Glomerular visceral epithelial cell (primary cell): ENCODE measurements at regions not wholly inside any gene's neighbourhood (a gene's known extent, or its start where the extent isn't known, plus 50 kb on each side); places are given as distances from the start of the nearest gene placed in this dataset.

Experiments
- DNase-seq: peaks from one replicate; pipeline ENCODE4 v3.0.0-alpha.2; 2016; ENCODE audit errors: extremely low spot score

DNA sequence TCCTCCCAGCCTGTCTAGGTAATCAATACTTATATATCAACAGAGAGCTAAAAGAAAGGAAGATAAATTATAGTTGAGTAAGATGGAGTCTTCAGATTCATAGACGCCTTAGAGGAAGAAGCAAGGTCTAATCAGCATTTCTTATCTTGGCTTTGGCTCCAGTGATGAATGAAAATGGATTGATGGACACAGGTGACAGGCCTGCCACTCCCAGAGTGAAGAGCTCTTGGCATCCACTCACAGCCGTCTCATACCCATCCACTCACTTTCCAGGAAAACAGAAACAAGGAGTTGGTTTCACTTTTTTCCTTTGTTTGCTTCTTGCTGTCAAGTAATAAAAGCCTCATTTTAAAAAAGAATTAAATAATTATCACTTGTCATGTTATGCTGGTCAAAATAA lies 168.2 kb downstream of the MFSD1 start:
- no peak for DNase-seq

DNA sequence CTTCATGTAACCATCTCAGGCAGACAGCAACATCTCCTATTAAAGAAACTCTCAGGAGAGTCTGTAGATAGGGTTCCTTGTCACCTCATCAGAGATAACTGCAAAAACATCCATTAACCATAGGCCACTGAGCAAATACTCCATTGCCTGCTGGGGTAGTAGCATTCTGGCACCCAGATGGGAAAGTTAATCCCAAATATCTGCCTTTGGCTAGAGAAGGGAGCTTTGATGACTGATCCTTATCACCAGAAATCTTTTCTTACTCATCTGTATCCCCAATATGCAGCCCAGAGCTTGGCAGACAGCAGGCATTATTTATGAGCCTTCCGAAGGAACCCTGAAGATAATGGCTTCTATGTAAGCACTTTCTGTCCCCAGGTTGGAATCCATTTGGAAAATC lies 173.1 kb downstream of the MFSD1 start:
- DNase-seq: no peak

DNA sequence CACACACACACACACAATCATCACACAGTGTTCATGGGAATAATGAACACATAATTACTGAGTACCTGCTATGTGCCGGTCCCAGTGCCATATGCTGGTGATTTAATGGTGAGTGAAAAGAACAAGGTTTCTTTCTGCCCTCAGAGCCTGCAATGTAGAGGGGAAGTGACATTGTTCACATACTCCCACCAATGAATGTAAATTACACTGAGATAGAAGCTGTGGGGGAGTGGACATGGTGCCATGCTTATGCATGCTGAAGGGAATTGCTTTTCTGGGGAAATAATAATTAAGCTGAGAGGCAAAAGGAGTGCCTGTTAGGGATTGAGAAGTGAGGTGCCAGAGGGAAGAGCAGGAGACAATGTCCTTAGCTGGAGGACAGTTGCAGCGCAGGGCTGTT lies 175.1 kb downstream of the MFSD1 start:
- DNase-seq: no peak

DNA sequence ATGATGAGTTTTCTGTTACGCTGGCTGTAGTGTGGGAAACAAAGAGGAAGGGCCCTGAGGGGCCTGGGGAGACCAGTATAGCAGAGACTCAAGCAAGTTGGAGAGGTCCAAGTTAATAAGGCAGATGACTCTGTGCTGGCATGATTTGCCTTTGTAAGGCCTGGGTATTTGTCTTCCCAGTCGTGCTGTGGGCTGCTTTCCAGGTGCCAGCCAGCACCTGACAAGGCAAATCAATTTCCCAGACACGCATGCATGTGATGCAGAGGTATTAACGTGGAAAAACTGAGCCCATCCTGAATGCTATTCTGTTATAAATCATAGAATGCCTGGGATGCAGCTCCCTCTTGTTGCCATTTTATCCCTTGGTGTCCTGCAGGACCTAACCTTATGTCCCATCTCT lies 175.6 kb downstream of the MFSD1 start:
- no peak for DNase-seq

DNA sequence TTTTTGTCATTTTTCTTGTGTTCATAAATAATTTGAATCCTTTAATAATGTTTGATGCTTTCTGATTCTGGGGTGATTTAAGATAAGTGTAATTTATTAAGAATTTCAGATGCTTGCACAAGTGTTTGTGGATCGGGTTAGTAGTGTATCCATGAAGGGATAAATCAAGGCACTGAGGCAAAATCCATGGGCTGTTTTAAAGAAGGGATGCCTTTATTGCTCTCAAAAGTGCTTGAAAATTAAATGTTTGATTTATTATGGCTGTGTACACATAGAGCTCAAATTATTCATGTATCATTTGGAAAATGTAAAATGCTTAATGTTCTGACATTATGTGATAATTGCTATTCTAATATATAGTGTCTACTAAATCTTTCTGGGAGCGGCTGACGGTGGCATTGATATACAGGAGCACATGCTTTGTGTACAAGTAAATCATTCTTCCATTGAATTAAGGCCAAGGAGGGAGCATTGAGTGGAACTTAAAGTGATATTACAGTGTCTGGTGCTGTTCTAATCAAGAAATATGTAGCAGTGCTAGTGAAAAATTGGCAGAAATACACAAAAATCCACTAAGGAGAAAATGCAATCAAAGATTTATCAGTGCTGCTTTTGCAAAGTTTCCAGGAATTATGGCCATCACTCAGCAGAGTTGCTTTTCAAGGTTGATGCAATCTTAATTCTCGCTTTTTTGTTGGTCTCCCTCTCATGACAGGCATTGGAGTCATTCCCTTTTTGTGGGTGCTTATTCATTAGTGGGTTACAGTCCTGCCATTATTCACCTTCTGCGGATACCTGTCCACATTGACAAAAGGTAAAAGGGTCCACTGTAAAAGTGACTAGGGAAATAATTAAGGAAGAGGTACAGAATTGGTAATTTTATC lies 181.6 kb downstream of the MFSD1 start:
- DNase-seq: no peak

DNA sequence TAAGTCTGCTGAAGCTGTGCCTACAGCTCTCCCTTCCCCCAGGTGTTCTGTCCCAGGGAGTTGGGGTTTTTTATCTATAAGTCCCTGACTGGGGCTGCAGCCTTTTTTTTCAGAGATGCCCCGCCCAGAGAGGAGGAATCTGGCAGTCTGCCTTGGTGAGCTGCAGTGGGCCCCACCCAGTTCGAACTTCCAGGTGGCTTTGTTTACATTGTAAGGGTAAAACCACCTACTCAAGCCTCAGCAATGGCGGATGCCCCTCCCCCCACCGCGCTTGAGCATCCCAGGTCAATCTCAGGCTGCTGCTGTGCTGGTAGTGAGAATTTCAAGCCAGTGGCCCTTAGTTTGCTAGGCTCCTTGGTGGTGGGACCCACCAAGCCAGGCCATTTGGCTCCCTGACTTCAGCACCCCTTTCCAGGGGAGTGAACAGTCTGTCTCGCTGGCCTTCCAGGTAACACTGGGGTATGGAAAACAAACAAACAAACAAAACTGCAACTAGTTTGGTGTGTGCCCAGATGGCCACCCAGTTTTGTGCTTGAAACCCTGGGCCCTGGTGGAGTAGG lies 189.4 kb downstream of the MFSD1 start:
- DNase-seq: no peak

DNA sequence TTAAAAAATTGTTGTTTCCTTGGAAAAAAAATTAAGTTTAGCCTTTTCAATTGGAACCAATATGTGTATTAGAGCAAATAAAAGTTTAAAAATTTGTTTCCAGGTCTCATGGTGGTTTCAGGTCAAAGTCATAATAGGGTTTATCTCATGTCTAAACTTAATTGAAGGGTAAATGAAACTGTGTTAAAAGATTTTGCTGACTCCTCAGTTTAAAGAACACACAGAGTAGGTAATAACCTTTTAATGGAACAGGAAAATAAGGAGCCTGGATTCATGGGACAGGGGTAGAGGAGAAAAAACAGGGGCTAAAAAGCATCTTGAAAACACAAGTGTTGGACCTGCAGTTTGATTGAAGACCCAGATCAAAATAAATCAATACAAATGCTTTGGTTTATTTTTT lies 190.6 kb downstream of the MFSD1 start:
- no peak for DNase-seq

DNA sequence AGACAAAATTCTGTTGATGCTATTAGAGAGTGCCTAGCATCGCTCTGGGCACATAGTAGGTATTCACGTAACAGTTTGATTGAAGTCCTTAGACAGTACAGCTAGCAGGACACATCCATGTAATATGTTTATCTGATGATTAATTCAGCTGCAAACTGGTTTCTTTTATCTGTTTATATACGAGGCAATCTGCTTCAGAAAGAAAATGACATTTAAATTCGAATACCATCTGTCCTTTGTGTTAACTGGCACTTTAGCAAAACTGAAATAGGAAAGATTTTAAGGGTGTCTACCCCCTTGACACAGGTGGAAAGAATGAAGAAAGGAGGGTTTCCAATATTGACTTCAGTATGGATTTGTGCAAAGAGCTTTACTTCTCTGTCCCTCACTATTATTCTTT lies 192.5 kb downstream of the MFSD1 start:
- no peak for DNase-seq

DNA sequence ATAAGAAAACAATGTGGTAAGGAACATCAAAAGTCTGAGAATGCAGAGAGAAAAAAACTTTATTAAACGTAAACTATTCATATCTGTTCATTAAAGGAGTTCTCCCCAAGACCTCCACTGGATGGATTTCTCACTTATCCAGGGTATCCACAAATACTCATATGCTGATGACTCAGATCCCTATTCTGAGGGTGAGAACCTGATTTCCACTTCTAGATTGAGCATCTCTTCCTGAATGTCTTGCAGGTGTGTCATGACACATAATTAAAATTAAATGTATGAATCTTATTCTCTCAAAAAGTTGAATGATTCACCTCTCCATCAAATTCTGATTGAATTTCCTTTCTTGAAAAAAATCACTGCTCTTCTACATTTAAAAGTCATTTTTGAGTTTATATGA lies 199.9 kb downstream of the MFSD1 start:
- no peak for DNase-seq

DNA sequence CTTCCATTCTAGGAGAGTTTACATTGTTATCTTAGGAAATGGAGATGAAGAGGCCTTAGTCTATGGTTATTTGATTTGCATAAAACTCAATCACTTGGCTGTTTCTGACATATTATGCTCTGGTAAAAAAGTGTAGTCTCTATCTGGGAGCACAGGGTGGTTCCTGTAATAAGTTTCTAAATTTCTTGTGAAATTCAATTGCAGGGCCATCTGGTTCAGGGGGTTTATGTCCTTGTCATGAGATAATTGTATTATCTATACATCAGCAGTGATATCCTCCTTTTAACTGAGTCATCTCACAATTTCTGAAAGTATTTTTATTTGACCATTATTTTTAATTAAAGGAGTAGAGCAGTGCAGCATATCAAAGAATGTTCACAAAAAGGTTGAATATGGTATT lies 203.3 kb downstream of the MFSD1 start:
- DNase-seq: no peak

DNA sequence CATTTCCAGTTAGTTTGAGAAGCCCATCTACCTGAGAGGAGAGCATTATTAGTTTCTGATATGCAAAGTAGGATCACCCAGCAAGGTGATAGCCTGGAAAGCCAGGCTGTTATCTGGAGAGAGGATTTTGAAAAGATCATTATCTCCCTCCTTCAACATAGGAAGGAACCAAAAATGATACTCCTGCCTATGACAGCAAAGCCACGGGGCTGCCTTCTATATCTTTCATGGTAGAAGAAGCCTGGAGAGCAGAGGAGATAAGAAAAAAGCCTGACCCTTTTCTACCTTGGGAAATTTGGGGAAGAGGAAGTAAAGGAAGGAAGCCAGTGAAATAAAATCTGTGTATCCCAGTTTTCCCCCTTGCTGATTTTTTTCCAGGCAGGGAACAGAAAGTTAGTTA lies 205.5 kb downstream of the MFSD1 start:
- DNase-seq: no peak

DNA sequence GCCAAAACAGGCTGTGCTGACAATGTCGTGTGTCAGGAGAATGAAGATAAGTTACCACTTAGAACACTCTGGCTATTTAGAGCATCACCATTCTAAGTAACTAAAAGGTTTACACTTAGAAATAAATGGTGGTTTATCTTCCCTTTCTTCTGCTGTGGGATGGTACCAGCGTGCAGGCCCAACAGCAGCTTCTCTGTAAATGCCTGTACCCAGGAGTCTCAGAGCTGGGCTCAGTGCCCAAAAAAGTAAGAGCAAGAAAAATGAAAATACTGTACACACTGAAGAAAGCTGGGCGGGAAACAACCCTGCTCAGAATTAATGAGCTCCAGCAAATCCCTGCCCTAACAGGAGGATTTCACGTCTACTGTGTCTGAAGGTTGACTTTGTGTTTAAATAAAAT lies 206.5 kb downstream of the MFSD1 start:
- no peak for DNase-seq

DNA sequence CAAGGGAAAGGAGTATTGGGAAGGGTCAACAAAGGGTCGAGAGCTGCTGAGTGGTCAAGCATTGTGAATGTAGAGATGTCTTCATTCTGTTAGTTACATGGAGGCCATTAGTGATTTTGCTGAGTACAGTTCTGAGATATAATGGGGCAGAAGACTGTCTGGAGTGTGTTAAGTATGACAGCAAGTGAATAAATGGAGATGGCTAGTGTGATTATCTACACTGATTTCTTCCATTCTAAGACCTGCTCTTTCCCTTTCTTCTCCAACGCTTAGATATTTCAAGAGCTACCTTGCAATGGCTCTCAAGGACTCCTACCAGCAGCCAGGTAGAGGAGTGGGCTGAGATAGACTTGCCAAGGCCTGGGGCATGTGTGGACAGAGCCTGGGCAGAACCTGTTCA lies 216.5 kb downstream of the MFSD1 start:
- no peak for DNase-seq

DNA sequence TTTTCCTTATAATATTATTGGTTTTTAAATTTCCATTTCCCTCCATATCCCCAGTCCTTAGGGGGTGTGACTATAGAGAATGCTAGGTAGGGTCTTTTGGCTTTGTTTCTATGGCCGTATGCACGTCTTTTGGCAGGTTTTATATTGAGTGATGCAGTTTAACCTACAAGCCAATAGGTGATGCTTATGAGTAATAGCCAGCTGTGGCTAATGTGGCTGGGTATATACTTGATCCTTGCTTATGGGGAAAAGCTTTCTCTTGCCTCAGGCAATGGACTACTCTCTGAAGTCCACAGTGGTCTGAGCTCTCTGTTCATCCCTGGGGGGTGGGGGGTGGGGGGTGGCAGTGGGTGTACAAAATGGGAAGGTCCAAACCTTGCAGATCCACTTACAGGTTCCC lies 223.9 kb downstream of the MFSD1 start:
- no peak for DNase-seq

DNA sequence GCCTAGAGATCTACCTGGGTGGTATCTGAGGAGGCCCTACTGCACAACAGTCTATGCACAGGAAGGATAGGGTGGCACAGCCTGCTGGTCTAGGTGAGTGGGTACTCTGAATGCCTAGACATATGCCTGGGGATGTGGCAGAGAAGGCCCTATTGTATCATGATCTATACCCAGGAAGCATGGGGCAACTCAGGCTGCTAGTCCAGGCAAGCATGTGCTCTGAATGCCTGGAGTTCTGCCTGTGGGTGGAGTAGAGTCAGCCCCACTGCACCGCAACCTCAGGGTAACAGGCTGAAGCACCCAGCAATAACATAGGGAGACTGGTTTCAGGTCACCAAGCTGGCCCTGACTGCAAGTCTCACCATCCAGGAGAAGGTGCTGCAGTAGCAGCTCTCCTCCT lies 224.7 kb downstream of the MFSD1 start:
- DNase-seq: no peak

DNA sequence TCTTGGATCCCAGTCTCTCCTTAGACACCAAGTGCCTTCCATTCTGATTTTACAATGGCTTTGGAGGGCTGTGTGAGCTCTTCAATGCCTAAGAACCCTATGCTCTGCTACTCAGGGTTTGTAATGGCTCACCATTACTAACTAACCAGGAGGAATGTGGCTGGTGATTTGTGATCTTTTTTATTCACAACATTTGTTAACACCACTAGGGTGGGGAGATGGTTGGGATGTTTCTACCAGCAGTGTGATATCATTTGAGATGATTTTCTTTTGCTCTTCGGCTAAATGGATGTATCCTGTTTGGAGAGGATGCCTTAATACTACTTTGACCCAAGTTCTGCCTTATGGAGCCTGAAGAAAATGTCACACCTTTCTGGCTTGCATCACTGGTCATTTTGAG lies 226.9 kb downstream of the MFSD1 start:
- no peak for DNase-seq

DNA sequence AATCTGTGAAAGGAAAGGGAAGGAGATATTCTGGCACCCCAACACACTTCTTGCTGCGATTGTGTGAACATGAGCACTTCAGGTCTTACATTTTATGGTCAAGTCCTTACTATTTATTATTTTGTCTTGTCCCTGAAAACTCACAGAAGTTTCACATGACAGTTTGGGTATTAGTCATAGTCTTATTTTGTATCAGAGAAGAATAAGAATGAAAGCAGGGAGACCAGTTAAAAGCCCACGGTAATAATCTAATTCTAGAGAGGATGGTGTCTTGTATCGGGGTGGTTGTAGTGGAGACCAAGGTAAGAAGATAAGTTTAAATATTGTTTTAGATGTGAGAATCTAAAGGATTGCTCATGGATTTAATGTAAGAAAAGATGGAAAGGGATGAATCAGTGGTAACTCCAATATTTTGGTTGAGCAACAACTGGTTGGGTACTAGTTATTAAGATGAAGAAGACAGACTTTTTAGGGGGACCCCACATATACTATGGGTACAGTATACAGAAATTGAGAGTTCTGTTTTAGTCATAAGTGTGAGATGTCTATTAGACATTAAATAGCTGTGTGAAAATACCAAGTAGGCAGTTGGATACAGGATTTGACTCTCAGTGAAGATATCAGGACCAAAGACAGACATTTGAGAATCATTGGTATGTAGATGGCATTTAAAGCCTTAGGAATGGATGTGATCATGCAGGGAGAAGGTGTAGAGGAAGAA lies 227.6 kb downstream of the MFSD1 start:
- DNase-seq: no peak

DNA sequence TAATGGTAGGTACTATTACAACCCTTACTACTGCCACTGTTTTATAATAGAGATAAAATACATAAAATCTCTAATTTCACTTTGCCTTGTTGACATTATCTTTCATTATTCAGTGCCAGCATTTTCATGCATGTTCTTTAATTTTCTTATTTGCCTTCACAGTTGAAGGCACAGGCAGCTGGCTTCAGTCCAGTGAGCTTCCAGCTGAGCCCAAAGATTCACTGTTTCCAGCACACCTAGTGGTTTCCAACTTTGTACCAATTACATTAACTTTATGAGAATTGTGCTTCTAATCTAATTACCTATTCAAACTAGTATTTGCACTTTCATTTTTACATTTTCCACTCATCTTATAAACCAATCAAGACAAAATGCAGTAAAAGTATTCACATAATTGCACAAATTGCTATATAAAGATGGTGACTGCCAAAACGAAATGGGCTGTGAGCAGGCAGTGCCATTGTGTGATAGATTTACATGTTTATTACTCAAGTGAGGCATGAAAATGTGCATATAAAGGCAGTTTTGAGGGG lies 228.3 kb downstream of the MFSD1 start:
- no peak for DNase-seq

DNA sequence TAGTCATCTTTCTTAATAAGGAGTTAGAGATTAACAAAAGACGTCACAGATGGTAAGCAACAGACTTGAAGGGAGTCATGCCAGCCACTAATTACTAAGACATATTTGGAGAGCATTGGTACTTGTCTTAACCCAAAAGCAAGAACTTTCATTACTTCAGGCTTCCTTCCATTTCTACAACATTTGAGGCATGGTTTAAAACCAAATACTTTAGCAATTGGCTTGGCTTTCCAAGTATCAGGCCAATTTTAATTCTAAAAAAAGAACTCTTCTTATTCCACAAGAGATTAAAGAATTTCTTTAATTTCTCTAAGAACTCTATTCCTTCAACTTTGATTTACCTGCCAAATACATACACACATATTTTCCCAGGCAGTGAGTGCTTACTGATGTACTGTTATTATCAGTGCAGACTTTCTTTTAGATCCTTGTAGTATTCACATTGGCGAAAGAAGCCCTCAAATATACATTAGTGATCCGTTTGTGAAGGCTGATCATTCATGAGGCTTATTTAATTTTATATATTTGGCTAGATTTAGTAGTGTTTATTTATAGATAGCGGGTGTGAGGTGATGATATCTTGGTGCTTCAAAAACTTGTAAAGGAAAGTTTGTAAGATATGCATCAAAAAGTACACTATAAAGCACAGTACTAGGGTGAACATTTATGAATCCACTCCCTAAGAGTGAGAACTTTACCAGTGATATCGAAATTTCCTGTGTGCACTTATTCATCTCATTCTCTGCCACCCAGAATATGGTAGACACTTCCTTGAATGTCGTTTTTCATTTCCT lies 229.2 kb downstream of the MFSD1 start:
- DNase-seq: no peak

DNA sequence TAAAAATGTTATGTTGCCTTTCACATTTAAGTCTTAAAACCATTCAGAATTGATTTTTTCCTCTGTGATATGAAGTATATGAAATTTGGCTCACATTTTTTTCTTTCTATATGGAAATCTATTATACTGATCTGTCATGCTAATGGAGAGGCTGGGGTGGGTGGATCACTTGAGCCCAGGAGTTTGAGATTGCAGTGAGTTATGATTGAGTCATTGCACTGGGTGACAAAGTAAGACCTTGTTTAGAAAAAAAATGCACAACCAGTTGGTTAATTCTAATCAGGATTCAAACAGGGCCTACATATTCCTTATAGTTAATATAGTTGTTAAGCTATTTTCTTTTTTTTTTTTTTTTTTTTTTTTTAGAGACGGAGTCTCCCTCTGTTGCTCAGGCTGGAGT lies 230.5 kb downstream of the MFSD1 start:
- no peak for DNase-seq

DNA sequence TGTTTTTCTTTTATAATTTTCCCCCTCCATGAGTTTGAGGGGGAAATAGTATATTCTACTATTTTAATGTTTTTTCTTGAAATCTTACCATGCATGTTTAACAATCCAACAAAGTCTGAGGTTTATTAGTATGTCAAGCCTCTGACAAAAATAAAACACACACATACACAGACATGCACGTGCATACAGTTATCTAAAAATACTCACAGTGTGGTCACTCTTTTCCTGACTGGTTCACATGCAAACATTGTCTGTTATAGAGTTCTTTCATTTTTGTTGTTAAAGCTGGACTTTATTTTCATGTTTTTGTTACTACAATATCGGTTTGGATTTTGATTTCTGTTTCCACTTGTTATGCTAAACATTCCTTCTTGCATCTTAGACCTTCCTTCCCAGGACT lies 236.6 kb downstream of the MFSD1 start:
- no peak for DNase-seq

DNA sequence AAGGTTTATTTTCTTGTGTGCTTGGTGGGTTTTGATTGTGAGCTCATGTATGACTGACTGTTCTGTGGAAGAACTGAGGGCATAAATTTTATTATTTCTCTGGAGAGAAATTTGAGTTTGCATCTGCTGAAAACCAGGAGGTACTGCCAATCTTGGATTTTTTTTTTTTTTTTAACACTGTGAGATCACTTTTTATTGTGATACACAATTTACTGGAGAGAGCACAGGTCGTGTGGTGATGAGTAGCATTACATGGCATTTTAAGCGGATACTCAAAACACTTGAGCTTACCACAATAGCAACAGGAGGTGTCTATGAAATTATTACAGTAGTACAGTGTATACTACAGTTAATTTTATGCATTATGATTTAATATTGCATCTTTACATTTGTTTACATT lies 237.4 kb downstream of the MFSD1 start:
- no peak for DNase-seq
